NOMO-1 treated with dmso at 0.1 percent for 144 hours (cell line): ENCODE measurements at regions not wholly inside any gene's neighbourhood (a gene's known extent, or its start where the extent isn't known, plus 50 kb on each side); places are given as distances from the start of the nearest gene placed in this dataset.
"Not testable (repeated sequence)": the region's sequence is repeated elsewhere in the genome, so short reads cannot be mapped to it uniquely, and the experiment has no call there.

ENCODE experiments used
- DNase-seq: peaks from one replicate; lab custom pipeline; 2025; ENCODE audit not compliant: unreplicated experiment; lab: John Stamatoyannopoulos, UW

DNA sequence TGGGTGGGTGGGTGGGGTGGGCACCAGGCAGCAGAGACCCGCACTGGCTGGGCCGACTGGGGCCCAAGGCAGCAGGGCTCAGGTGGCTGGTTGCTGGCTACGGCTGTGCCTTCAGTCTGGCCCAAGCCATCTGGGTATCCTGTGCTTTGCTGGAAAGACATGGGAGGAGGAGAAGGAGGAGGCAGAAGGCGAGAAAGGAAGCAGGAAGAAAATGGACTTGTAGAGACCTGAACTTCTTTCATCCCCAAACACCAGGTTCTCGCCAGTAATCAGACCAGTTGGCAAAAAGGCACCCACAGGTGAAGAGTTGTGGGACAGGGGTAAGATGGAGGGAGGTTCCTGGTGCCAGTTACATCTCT lies 78.8 kb downstream of the IGLL1 start:
- no peak for DNase-seq

DNA sequence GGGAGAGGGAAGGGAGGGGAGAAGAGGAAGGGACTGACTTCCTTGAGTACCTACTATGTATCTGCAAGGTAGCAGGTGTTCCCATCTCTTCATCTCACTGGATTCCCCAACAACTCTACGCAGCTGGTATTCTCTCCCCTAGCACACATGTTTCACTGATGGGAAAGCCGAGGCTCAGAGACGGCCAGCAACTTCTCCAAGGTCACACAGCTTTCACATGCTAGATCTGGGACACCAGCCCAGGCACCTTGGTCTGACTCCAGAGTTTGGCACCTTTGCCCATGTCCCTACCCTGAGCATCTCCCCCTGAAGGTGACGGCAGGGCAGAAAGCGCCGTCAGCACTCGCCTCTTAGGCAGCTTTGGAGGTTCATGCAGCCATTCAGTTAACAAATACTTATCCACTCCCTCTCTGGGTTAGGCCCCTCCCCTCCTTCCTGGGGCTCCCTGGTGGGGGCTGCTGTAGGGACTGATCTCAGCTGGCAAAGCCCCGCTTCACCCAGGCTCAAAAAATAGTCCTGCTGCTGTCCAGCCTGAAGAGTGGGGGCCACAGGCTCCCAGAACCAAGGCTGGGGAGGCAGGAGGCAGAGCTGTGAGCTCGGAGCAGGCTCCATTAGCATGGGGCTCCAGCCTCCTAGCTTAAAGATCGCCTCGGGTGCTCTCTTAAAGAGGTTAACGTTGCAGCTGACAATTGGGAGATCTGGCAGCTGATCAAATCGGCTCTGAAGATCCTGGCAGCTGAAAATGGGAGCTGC lies 79.4 kb downstream of the IGLL1 start:
- no peak for DNase-seq

DNA sequence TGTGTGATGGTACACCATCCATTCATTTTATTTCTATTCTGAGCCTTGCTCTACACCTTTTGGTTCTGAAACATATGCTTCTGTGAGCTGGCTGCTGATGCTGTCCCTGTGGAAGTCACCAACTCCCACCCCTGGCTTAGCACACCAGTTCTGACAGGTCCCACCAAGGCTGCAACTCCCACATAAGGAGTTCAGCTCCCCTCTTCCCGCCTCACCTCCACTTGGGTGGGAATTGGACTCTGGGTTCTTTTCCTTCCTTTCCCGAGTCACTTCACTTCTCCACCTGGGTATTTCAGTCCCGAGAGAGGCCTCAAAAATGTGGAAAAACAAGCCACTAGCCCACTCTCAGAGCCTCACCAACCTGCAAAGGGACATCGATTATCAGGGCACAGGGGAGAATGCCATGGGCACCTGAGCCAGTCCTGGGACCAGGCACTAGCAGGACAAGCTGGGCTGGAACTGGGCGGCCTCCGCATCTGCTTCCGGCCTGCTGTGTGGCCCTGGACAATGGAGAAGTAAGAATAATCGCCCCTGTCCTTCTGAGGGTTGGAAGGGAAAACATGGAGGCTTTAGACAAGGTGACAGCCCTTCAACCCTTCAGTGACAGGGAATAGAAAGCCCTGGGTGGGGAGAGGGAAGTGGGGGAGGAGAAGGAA lies 80.1 kb downstream of the IGLL1 start:
- DNase-seq, result no peak

DNA sequence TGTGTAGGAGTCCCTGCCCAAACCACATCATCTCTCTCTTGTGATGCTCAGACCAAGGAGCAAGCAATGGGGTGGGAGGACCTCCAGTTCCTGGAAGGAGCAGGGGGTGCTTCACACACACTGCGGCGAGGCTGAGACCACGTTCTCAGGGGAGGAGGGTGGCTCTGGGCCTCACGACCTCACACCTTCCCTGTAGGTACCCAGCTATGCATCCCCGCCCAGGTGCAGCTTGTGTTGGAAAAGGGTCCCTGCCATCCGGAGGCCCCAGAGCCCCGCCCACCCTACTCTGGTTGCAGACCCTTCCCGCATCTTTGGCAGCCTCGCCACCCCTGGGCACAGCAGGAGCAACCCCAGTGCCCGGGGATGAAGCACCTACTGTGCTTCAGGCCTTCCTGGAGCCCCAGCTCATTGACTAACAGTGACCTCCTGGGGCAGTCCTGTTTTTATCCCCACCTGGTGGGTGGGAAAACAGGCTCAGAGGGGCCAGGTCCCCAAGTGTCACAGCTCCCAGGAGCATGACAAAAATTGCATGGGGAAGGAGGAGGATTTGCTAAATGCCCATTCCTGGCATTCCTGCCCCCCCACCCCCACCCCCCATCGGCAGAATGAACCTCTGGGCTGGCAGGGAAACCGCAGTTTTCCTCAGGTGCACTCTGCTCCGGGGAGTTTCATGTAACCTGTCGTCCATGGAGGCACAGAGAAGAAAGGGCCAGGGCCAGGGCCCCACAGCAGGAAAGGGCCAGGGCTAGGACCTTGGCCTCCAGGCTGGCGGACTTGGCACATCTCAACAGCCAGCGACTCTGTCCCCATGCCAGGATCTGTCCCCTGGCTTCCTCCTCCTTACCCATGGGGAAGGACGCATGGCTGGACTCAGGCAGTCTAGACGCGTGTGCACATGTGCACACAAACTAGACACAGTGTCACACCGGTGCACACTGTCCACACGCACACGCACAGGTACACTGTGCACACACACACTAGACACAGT lies 81.0 kb downstream of the IGLL1 start:
- no peak for DNase-seq

DNA sequence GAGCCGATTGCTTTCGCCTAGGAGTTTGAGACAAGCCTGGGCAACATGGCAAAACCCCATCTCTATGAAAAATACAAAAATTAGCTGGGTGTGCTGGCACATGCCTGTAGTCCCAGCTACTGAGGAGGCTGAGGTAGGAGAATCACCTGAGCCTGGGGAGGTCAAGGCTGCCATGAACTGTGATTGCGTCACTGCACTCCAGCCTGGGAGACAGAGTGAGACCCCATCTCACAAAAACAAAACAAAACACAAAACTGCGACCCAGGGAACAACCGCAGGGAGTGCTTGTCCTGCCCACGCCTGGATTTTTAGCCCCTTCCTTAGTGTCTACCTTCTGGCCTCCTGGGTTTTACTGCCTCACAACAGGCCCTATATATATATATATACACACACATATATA lies 82.2 kb downstream of the IGLL1 start:
- DNase-seq, result not testable (repeated sequence)

DNA sequence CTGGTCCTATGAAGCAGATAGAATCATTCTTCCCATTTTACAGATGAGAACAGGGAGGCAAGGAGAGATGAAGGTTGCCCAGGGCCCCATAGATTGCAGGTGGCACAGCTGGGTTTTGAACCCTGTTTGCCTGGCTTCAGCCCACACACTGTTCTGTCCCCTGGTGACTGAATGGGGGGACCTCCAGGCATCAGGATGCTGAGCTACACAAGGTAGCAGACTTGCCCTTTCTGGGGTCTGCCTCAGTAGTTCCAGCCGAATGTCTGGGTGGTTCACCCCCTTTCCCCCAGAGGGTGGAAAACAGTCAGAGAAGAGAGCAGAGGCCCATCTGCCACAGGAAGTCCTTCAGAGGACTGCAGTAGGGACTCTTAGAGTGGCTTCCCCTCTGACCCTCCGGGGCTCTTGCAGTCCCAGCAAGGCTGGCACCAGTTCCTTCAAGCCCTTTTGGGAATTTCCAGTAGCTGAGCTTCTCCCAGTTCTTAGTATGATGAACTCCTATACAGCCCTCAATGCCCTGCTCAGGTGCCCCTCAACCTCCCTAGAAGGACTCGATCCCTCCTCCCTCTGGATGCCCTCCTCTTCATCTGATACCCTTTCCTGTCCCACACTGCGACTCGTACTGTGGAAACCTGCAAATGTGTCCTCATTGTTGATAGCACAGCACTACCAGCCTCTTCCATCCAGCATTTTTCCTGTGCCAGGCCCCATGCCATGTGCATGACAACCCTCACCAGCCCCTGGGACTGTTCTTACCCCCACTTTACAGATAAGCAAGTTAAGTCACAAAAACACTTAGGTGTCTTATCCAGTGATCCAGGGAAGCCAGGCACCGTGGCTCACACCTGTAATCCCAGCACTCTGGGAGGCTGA lies 82.8 kb downstream of the IGLL1 start:
- DNase-seq, result no peak

DNA sequence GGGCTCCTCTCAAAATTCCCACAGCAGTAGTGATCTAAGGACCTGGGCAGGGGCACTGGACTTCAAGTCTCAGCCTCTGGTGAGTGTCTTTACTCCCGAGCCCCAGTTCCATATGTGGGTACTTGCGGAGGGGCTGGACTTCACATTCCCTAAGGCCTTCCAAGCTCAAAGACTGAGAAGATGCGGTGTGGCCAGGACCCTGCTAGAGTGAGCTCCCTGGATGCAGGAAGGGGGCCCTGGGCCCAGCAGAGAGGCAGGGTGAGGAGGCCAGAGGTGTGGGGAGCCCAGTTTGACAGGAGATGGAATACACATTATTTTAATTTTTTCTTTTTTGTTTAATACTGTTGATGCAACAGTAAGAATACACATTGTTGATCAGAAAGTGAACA lies 83.7 kb downstream of the IGLL1 start:
- DNase-seq, result no peak

DNA sequence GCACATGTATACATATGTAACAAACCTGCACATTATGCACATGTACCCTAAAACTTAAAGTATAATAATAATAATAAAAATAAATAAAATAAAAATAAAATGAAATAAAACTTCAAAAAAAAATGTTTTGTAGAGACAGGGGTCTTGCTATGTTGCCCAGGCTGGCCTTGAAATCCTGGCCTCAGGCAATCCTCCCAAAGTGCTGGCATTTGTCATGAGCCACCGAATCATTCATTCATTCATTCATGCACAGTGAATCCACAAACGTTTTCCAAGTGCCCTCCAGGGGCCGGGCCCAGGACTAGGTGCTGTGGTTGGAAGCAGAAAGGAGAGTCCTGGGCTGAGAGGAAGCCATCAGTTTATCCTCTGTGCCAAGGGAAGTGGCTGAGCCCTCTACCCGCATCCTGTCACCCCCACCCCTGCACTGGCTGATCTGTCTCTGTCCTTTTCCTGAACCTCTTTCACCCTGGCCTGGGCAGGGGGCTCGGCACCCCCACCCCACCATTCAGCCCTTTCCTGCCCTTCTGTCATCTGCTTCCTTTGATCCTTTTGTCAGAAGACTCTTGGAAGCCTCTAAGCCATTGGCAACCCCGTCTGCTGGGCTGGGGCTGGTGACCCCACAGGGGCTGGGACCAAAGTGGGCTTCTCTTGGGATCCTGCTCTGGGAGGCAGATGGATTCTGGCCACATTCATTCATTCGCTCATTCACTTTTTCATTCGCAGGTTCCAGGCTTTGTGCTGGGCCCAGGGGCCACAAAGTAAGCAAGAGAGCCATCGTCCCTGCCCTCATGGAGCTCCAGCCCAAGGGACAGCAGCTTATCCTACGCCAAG lies 84.3 kb downstream of the IGLL1 start:
- DNase-seq, result no peak

DNA sequence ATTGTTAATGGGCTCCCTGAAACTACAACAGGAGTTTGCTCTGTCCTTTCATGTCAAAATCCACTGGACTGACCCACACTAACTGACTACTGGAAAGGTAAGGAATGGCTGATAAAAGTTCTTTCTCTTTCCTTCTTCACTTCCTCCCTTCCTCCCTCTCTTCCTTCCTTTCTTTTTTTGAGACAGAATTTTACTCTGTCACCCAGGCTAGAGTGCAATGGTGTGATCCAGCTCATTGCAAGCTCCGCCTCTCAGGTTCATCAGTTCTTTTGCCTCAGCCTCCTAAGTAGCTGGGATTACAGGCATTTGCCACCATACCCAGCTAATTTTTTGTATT lies 85.2 kb downstream of the IGLL1 start:
- no peak for DNase-seq

DNA sequence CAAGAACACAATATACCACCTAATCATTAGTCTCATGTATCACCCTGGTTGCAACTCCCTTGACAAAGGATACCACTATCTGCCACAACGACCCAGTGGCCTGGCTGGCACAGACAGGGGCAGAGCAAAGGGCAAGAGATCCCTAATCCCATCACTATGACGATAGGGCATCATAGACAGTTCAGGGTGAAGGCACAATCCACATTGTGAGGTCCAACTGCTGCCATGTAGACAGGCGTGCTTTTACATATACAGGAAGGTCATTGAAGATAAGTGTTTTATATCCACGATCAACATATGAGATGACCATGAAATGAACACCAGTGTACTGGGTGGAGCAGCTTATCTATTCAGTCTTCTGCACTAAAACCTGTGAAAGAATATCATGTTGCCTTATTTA lies 94.6 kb downstream of the IGLL1 start:
- DNase-seq, result no peak

DNA sequence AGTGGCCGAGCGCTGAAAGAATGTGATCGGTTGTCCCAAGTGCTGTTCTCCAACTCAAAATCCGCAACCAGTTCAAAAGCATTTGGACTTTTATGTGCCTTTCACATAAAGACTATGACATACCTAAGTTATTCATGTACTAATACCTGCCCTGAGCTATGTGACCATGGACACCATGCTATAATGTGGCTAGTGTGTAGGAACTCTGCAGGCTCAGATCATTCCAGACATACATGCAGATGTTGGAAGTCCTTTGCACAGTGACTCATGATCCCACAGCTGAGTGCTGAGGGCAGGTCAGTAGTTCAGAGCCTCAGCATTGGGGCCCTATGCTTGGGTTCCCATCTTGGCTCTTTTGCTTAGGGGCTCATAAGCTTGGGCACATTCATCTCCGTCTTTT lies 95.4 kb downstream of the IGLL1 start:
- DNase-seq, result no peak

DNA sequence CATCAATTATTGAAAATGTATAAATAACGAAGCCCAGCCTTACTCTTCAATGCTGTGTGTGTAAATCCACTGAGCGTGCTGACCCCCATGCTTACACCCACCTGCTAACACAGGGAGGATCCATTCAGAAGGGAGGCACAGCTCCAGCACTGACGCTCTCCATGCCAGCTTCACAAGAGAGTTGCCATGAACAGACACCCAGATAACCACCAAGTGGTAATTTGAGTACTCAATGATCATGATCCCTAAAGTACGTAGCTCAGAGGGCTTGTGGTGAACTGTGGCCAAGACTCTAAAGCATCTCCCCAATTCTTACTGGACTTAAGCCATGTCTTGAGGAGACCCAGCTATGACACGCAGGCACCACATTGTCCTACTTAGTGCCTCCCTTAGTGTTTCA lies 98.7 kb downstream of the IGLL1 start:
- no peak for DNase-seq

DNA sequence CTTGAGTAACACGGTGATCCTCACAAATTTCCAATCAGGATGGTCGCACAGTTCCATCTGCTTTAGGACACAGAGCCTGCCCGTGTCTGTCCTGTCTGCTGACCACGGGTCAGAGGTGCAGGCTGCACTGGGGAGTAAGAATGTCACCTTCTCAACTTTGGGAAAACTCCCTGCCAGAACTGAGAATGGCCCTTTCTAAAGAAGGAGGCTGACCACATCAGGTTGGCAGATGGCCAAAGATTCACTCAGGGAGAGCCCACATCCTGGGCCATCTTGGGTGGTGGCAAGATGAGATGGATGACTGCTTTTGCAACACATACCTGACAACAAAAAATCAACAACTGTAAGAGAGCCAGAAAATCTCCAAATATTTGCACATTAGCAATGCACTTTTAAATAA lies 101.9 kb downstream of the IGLL1 start:
- no peak for DNase-seq

DNA sequence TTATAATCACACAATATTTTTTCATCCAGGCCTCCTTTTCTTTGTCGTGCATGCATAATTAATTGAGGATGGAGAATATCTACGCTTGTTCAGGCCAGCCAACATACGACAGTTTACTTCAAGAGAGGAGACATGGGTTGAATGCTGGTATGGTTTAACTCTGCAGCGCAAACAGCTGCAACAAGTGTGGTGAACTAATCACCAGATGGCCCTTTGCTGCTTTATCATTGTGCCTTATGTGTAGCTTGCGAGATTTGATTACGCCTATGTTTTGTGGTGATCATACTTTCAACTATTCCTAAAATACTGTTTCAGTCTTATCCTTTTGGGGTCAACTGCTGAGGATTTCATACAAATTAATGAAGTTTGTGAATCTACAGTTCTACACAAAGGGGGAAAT lies 105.6 kb downstream of the IGLL1 start:
- not testable (repeated sequence) for DNase-seq

DNA sequence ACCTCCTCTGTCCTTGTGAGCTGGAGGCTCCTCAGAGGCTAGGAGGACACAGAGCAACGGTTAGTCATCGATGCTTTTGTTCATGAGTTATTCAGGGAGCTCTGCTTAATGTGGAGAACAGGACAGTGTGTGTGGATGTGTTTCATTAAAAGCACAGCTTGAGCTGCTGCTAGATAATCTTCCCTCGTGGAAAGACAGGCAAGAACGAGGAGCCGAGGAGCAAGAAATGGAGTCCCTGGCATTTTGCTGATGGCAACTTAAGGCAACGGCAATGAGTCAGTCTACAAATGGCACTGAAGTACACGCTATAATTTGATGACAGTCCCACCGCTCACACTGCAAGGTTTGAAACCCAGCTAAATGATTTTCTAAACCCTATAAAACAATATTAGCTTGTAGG lies 106.2 kb downstream of the IGLL1 start:
- DNase-seq, result no peak

DNA sequence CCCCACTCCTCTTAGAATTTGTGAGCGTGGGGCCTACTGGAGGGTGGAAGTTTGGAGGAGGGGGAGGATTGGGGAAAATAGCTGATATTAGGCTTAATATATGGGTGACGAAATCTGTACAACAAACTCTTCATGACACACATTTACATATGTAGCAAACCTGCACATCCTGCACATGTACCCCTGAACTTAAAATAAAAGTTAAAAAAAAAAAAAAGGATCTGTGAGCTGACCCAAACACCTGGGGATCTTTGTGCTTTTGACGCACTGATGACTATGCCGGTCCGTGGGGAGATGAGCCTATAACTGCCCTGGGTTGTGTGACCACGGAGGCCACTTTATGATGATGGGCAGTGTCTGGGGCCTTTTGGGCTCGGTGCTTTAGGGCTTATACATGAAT lies 107.7 kb downstream of the IGLL1 start:
- DNase-seq, result not testable (repeated sequence)

DNA sequence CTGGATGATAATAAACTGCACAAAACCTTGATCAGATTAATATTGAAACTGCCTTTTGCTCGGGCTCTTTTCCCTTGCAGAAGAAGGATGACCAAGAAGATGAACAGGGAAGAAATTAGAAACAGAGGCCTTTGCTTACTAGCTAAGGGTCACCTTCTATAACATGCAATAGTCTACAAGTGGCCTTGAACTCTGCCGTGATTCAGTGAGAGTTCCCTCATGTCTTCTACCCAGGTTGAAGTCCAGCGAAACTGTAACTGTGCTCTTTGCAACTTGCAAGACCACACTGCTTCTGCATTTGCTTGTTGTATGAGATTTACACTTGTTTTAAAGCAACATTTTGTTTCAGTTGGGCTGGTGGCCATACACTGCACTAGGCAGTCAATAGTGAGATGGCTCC lies 108.4 kb downstream of the IGLL1 start:
- DNase-seq, result no peak

DNA sequence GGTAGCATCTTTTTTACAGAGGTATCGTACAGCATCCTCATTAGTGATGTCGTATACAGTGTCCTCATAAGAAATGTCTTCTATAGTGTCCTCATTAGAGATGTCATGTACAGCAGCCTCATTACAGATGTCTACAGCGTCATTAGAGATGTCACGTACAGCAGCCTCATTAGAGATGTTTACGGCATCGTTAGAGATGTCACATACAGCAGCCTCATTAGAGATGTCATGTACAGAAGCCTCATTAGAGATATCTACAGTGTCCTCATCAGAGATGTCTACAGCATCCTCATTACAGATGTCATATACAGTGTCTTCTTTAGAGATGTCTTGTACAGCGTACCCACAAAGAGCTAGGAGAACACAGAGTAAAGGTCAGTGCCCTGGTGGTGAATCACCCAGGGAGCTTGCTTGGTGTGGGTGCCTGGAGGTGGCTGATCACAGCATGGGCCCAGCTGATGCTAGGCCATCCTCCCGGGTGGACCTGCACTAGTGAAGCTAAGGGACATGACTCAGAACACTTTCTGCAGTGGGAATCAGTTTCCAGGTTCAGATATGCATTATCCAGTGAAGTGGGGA lies 109.2 kb downstream of the IGLL1 start:
- DNase-seq, result no peak

DNA sequence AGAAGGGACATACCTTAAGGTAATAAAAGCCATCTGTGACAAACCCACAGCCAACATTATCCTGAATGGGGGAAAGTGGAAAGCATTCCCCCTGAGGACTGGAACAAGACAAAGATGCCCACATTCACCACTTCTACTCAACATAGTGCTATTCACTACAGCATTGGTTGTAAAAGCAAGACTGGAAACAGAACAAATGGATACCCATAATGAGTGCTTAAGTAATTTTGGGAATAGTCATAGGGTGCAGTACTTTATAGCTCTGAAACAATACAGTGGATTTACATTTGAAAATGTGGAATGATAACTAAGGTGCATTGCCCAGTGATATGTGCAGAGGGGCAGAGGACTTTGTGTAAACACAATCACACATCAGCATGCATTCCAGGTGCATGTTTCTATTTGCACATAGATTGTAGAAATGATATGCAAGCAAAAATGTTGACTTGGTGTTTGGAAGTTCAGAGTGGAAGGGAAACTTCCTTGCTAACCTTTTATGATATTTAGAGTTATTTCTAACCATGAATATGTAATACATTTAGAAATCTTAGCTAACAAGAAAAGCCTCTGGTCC lies 112.3 kb downstream of the IGLL1 start:
- DNase-seq, result no peak
